ENCODE measurements at regions not wholly inside any gene's neighbourhood (a gene's known extent, or its start where the extent isn't known, plus 50 kb on each side); places are given as distances from the start of the nearest gene placed in this dataset.

DNA sequence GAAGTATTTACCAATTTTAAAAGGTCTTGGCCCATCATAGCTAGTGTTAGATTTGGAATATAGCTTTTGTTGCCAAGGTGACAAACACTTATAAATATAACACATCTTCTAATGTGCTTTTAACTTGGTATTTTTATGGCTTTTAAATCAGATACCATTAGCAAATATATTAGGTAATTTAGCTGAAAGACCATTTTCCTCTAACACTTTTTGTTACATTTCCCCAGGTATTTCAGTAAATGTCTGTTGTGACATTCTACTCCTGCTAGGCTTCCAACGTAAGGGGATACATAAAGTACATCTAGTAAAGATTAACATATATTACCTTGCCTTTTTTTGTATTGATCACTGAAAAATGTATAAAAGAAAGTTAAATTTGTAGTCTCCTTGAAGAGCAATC is 75.0 kb upstream of the SEM1 start:
- TF ChIP-seq CTCF (IDR thresholded peaks at IDR 0.05; ENCODE audit: poor library complexity, severe bottlenecking) (no peak), POLR2AphosphoS5 (IDR thresholded peaks at IDR 0.05) (peak; percentile 91), MXI1 (conservative IDR thresholded peaks at IDR 0.05; ENCODE audit: poor library complexity, severe bottlenecking) (no peak), EP300 (conservative IDR thresholded peaks at IDR 0.05; ENCODE audit: poor library complexity, severe bottlenecking) (peak; percentile 86), EZH2 (IDR thresholded peaks at IDR 0.05; ENCODE audit: borderline replicate concordance, insufficient read depth, low read length, poor library complexity, severe bottlenecking) (no peak)
- TF ChIP-seq, protein P1, sequence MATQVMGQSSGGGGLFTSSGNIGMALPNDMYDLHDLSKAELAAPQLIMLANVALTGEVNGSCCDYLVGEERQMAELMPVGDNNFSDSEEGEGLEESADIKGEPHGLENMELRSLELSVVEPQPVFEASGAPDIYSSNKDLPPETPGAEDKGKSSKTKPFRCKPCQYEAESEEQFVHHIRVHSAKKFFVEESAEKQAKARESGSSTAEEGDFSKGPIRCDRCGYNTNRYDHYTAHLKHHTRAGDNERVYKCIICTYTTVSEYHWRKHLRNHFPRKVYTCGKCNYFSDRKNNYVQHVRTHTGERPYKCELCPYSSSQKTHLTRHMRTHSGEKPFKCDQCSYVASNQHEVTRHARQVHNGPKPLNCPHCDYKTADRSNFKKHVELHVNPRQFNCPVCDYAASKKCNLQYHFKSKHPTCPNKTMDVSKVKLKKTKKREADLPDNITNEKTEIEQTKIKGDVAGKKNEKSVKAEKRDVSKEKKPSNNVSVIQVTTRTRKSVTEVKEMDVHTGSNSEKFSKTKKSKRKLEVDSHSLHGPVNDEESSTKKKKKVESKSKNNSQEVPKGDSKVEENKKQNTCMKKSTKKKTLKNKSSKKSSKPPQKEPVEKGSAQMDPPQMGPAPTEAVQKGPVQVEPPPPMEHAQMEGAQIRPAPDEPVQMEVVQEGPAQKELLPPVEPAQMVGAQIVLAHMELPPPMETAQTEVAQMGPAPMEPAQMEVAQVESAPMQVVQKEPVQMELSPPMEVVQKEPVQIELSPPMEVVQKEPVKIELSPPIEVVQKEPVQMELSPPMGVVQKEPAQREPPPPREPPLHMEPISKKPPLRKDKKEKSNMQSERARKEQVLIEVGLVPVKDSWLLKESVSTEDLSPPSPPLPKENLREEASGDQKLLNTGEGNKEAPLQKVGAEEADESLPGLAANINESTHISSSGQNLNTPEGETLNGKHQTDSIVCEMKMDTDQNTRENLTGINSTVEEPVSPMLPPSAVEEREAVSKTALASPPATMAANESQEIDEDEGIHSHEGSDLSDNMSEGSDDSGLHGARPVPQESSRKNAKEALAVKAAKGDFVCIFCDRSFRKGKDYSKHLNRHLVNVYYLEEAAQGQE (IDR thresholded peaks at IDR 0.05; ENCODE audit: borderline replicate concordance) = no peak
